C4-2B (cell line): ENCODE measurements at regions not wholly inside any gene's neighbourhood (a gene's known extent, or its start where the extent isn't known, plus 50 kb on each side); places are given as distances from the start of the nearest gene placed in this dataset.
"Not testable (repeated sequence)": the region's sequence is repeated elsewhere in the genome, so short reads cannot be mapped to it uniquely, and the experiment has no call there.

Experiments used
- H3K27ac ChIP-seq: fragments of 450-650 bp; 2 replicates; pipeline ENCODE4 v1.5.1; 2017
- ZFX ChIP-seq: fragments of 450-650 bp; IDR thresholded peaks from 2 replicates; pipeline ENCODE4 v1.6.1; 2017
- TF ChIP-seq, protein P1 (sequence below): fragments of 450-650 bp; conservative IDR thresholded peaks from 2 replicates; pipeline ENCODE4 v1.5.1; 2017; ENCODE audit warnings: mild to moderate bottlenecking

- H3K27ac ChIP-seq = no peak overlapping the region
- TF ChIP-seq, protein P1, sequence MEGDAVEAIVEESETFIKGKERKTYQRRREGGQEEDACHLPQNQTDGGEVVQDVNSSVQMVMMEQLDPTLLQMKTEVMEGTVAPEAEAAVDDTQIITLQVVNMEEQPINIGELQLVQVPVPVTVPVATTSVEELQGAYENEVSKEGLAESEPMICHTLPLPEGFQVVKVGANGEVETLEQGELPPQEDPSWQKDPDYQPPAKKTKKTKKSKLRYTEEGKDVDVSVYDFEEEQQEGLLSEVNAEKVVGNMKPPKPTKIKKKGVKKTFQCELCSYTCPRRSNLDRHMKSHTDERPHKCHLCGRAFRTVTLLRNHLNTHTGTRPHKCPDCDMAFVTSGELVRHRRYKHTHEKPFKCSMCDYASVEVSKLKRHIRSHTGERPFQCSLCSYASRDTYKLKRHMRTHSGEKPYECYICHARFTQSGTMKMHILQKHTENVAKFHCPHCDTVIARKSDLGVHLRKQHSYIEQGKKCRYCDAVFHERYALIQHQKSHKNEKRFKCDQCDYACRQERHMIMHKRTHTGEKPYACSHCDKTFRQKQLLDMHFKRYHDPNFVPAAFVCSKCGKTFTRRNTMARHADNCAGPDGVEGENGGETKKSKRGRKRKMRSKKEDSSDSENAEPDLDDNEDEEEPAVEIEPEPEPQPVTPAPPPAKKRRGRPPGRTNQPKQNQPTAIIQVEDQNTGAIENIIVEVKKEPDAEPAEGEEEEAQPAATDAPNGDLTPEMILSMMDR = no peak
- TF ChIP-seq ZFX = no peak
These were observed 490.2 kb downstream of the BRINP3 start for GRCh38 chr1:189987509-189987908.

DNA sequence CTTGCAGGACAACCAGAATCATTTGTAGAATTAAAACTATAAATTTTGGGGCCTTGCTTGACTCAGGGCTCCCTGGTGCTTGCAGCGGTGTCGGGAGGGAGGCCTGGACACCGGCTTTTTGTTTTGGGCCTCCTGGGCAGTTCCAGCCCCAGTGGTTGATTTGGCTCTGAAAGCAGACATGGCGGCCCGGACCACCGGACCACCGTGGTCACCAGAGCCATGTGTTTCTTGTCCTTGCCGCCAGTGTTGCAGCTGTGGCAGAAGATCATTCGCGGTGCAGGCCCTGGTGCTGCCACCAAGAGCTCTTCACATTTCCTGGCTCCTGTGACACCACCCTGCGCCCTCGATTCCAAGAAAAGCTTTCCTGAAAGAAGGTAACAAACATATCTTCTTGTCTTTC lies 484.8 kb downstream of the BRINP3 start:
- no peak for TF ChIP-seq ZFX
- TF ChIP-seq, protein P1 = no peak
- H3K27ac ChIP-seq = no peak overlapping the region

DNA sequence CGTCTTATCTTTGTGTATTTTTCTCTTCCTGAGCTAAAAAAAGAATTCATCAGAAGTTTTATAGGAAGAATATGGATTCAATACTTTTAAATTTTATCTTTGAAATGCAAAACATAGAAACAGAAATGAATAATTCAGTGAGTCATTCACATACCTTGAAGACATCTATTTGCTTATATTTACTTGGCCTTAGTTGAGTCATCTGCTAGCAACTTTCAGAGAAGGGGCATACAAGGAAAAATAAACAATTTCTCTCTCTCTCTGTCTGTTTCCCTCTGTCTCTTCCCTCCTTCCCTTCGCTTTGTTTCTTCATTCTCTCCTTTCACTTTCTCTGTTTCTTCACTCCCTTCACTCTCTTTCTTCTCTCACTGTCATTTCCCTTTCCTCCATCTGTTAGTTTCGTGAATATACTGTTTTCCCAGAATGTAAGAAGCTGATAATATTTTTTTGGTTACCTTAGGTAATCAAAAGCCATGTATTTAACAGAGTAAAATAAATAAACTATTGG lies 477.2 kb downstream of the BRINP3 start:
- TF ChIP-seq, protein P1 = no peak
- no peak for TF ChIP-seq ZFX
- no peak overlapping the region for H3K27ac ChIP-seq

DNA sequence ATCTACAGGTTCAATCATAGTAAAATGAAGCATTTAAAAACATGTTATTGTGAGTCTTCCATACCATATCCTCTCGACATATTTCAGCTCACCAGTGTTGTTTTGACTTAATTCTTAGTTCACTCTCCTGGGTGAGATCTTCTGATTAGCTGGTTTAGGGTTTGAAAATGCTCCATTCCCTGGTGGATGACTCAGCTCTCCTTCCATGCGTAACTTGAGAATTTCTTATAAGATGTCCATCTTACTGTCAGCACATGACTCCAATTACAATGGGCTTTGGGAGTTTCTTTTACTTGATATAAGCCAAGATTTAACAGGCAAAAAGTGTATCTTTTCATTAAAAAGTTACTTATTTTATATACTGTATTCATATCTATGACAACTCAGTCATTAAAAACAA lies 476.5 kb downstream of the BRINP3 start:
- no peak for TF ChIP-seq ZFX
- TF ChIP-seq, protein P1 = no peak
- H3K27ac ChIP-seq = no peak overlapping the region

- H3K27ac ChIP-seq = no peak overlapping the region
- TF ChIP-seq ZFX = no peak
- TF ChIP-seq, protein P1 = no peak
These were observed 474.3 kb downstream of the BRINP3 start for GRCh38 chr1:190003376-190003775.

GRCh38 chr1:190011585-190011984 lies 466.1 kb downstream of the BRINP3 start:
- TF ChIP-seq, protein P1 = no peak
- no peak for TF ChIP-seq ZFX
- no peak overlapping the region for H3K27ac ChIP-seq

DNA sequence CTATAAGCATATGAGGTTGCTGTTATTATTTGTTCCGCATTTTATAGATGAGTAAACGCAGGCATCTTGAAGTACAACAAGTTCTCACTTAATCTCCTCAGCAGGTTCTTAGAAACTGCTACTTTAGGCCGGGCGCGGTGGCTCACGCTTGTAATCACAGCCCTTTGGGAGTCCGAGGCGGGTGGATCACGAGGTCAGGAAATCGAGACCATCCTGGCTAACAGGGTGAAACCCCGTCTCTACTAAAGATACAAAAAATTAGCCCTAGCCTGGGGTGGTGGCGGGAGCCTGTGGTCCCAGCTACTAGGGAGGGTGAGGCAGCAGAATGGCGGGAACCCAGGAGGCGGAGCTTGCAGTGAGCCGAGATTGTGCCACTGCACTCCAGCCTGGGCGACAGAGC lies 458.5 kb downstream of the BRINP3 start:
- H3K27ac ChIP-seq = not testable (repeated sequence)

GRCh38 chr1:190019717-190020116 lies 457.9 kb downstream of the BRINP3 start:
- H3K27ac ChIP-seq = no peak overlapping the region
- TF ChIP-seq, protein P1 = no peak
- no peak for TF ChIP-seq ZFX
